Heart left ventricle (tissue), 16 donors: ENCODE measurements at regions not wholly inside any gene's neighbourhood (a gene's known extent, or its start where the extent isn't known, plus 50 kb on each side); places are given as distances from the start of the nearest gene placed in this dataset.

Experiments
- ATAC-seq, 4 donors: fragments of 200-7000 bp; cut with Tn5 transposase; one replicate each; pipeline ENCODE4 v1.9.1; 2020 to 2022; ENCODE audit warnings: moderate library complexity in 4 of 4, mild to moderate bottlenecking in 3 of 4, moderate number of reproducible peaks in 1 of 4
- DNase-seq, 5 donors: peaks; one replicate each; pipeline ENCODE4 v3.0.0-alpha.2; 2020
- H3K27ac ChIP-seq, 12 donors: fragments of 200-600 bp; sonication (generic) in 4 of 12; one replicate each; pipeline versions ENCODE4 v1.5.0 to v1.8.0; 2016 to 2022; ENCODE audit warnings: mild to moderate bottlenecking in 2 of 12
- H3K27me3 ChIP-seq, 9 donors: fragments of 200-600 bp; sonication (generic) in 2 of 9; one replicate each; pipeline versions ENCODE4 v1.5.1 to v1.8.0; 2016 to 2022; ENCODE audit warnings: mild to moderate bottlenecking in 3 of 9
- H3K36me3 ChIP-seq, 9 donors: fragments of 200-600 bp; sonication (generic) in 2 of 9; one replicate each; pipeline versions ENCODE4 v1.5.0 to v1.8.0; 2018 to 2022; ENCODE audit warnings: mild to moderate bottlenecking in 2 of 9
- H3K4me1 ChIP-seq, 12 donors: fragments of 200-600 bp; sonication (generic) in 4 of 12; one replicate each; pipeline versions ENCODE4 v1.5.0 to v1.8.0; 2016 to 2022; ENCODE audit warnings: mild to moderate bottlenecking in 3 of 12
- H3K4me3 ChIP-seq, 12 donors: fragments of 200-600 bp; sonication (generic) in 4 of 12; one replicate each; pipeline versions ENCODE4 v1.5.0 to v1.8.0; 2017 to 2022; ENCODE audit warnings: mild to moderate bottlenecking in 9 of 12, moderate library complexity in 4 of 12
- H3K9me3 ChIP-seq, 12 donors: fragments of 200-600 bp; sonication (generic) in 4 of 12; one replicate each; pipeline versions ENCODE4 v1.5.0 to v1.8.0; 2016 to 2022; ENCODE audit warnings: mild to moderate bottlenecking in 1 of 12
- POLR2A ChIP-seq, 2 donors: fragments of 450-650 bp; IDR thresholded peaks; one replicate each; pipeline ENCODE4 v1.6.1; 2017; ENCODE audit warnings: antibody characterized with exemption in 2 of 2, mild to moderate bottlenecking in 2 of 2, moderate library complexity in 2 of 2
- WGBS, 4 donors: extraction: QIAGEN DNeasy Blood & Tissue Kit in 2 of 4; methylation state at CpG; one replicate each; pipeline versions ENCODE4 v1.1.5 to v1.1.7; 2013 to 2018; 5-methylcytosine and 5-hydroxymethylcytosine counted together
- intact Hi-C, 10 donors: fragments of 100-400 bp; cut with DNase I; formaldehyde crosslinking; loops; one replicate each; pipeline versions ENCODE4 v1.11.1 to v1.14.2; 2022
- TF ChIP-seq, protein P1 (sequence below), 12 donors: fragments of 200-600 bp; sonication (generic) in 4 of 12; IDR thresholded peaks; one replicate each; pipeline versions ENCODE4 v1.5.0 to v1.8.0; 2018 to 2022; ENCODE audit warnings: antibody characterized with exemption in 12 of 12, mild to moderate bottlenecking in 5 of 12
- donor health status: ischemic (EF 13 %, LVEDD 7.1; RV severe dilation, severe dysfunction).
- donor health status: healthy with polysubstance abuse.
- donor health status: DM: no; HTN: yes; CAD: no.
- donor health status: DM: no; HTN: no; CAD: no.
- donor health status: ischemic (EF 25% LVEDD 6.9; RV normal size, moderate dysfunction).
- donor health status: ischemic (EF 25% LVEDD 5.7; RV mildly dilated, moderate dysfunction).
- donor health status: healthy.
- donor health status: DM: yes; HTN: yes; CAD: no.
- donor health status: ischemic (EF 35%, LVEDD 5.7; RV mildly dilated, moderate dysfunction).
- donor health status: nonischemic (EF 11% LVEDD 7.7; RV severe dilation, severe dysfunction).
- donor health status: DM: yes; HTN: yes; CAD: no.
- donor health status: PGD.
- donor health status: ischemic (EF 29% LVEDD 5.4; RV normal size, mild dysfunction).
- donor health status: nonischemic (EF 23%, LVEDD 6.1; RV moderate dilation, normal function).

DNA sequence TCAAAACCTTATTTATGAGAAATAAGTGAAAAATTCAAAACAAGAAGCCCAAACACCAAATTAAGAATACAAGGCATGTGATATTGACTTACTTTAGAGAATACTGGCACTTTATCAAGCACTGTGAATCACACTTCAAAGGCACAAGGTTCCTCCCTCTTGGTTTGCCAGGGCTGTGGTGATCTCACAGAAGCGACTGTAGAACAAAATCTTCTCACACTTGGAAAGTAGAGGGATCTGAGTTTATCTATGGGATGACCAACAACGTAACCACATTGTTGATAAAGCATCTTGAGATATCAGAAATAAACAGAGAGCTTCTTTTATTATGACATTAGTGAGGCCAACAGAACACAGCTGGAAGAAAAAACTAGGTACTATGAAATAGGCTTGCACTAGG lies 295.9 kb downstream of the NFIB start:
- H3K4me1 ChIP-seq, result peaks cover 0 to 36% (median 9%) of the 10 kb centered on the region in 12 donors
- DNase-seq, result no peak
- TF ChIP-seq POLR2A (IDR thresholded peaks at IDR 0.05), result no peak
- TF ChIP-seq, protein P1, sequence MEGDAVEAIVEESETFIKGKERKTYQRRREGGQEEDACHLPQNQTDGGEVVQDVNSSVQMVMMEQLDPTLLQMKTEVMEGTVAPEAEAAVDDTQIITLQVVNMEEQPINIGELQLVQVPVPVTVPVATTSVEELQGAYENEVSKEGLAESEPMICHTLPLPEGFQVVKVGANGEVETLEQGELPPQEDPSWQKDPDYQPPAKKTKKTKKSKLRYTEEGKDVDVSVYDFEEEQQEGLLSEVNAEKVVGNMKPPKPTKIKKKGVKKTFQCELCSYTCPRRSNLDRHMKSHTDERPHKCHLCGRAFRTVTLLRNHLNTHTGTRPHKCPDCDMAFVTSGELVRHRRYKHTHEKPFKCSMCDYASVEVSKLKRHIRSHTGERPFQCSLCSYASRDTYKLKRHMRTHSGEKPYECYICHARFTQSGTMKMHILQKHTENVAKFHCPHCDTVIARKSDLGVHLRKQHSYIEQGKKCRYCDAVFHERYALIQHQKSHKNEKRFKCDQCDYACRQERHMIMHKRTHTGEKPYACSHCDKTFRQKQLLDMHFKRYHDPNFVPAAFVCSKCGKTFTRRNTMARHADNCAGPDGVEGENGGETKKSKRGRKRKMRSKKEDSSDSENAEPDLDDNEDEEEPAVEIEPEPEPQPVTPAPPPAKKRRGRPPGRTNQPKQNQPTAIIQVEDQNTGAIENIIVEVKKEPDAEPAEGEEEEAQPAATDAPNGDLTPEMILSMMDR (IDR thresholded peaks at IDR 0.05), result no peak

DNA sequence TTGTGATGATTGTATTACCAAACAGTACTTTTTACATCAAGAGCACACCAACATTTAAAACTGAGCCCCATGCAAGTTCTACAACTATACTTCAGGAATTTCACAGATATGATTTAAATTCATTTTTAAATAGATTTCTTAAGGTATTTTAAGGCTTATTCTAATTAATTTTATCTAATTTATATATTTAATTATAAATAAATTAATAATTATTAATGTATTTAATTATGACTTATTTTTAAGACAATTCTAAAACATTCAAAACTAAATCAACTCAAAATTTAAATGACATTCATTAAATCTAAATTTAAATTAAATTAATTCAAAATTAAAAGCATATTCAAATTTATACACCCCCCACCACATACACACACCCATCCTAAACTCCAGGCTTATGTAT lies 299.2 kb downstream of the NFIB start:
- no peaks in the 10 kb centered on the region for H3K36me3 ChIP-seq
- TF ChIP-seq POLR2A (IDR thresholded peaks at IDR 0.05), result no peak
- TF ChIP-seq, protein P1 (IDR thresholded peaks at IDR 0.05), result no peak
- DNase-seq (no peak), ATAC-seq (no peak)
- no peak overlapping the region for H3K4me3 ChIP-seq
- intact Hi-C loops, result loop anchor here in 4 of 10 donors (5.0 to 10.0 kb wide), 5 partner anchors 42 to 640 kb away; no protein-coding TSS in a partner anchor
- peak overlapping the region in 10 of 12 donors; percentile 2 to 87 (median 73) for H3K27ac ChIP-seq
- peaks cover 0 to 46% (median 11%) of the 10 kb centered on the region in 12 donors for H3K4me1 ChIP-seq
- no peaks in the 10 kb centered on the region for H3K27me3 ChIP-seq
- H3K9me3 ChIP-seq, result no peaks in the 10 kb centered on the region

More for the DNA sequence above, 295.9 kb downstream of the NFIB start:
- H3K9me3 ChIP-seq, result no peaks in the 10 kb centered on the region
- no peaks in the 10 kb centered on the region for H3K27me3 ChIP-seq
- H3K36me3 ChIP-seq, result no peaks in the 10 kb centered on the region
- H3K4me3 ChIP-seq, result no peak overlapping the region
- 36 to 46% (median 40%) methylated on average over 2 of the region's 2 CpGs for WGBS, 4 donors
- peak overlapping the region in 5 of 12 donors; percentile 6 to 28 (median 11) for H3K27ac ChIP-seq
- intact Hi-C loops, result loop anchor here in 3 of 10 donors (10.0 kb wide), 4 partner anchors 53 to 637 kb away; no protein-coding TSS in a partner anchor
- ATAC-seq, result no peak

DNA sequence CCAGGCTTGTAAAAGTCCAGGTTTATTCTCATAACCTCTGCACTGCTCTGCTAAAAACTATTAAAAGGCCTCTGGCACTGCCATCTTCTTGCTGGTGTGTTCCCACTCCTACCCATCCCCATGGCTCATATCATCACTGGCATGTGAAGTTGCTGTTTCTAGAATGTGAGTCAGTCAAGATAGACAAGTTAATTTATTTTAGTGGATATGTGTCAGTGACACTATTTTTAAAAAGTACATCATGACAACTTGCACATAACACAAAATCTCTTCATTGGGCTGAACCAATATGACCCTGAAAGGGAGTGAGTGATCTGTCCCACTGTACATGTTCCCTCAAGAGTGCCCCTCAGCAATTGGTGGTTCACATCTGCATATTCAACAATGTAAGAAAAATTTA lies 299.7 kb downstream of the NFIB start:
- Histone ChIP-seq H3K27ac (peak overlapping the region; percentile 53 to 87 (median 74)), H3K4me3 (no peak overlapping the region), H3K36me3 (no peaks in the 10 kb centered on the region), H3K9me3 (no peaks in the 10 kb centered on the region), H3K4me1 (peaks cover 0 to 46% (median 11%) of the 10 kb centered on the region in 12 donors), H3K27me3 (no peaks in the 10 kb centered on the region)
- TF ChIP-seq, protein P1 (IDR thresholded peaks at IDR 0.05), result no peak
- no peak for TF ChIP-seq POLR2A (IDR thresholded peaks at IDR 0.05)
- DNase-seq, result peak in 3 of 5 donors; percentile 45 to 57 (median 50)
- intact Hi-C loops, result loop anchor here in 4 of 10 donors (5.0 to 10.0 kb wide), 5 partner anchors 42 to 641 kb away; no protein-coding TSS in a partner anchor
- ATAC-seq, result peak; percentile 93 to 95 (median 95)

DNA sequence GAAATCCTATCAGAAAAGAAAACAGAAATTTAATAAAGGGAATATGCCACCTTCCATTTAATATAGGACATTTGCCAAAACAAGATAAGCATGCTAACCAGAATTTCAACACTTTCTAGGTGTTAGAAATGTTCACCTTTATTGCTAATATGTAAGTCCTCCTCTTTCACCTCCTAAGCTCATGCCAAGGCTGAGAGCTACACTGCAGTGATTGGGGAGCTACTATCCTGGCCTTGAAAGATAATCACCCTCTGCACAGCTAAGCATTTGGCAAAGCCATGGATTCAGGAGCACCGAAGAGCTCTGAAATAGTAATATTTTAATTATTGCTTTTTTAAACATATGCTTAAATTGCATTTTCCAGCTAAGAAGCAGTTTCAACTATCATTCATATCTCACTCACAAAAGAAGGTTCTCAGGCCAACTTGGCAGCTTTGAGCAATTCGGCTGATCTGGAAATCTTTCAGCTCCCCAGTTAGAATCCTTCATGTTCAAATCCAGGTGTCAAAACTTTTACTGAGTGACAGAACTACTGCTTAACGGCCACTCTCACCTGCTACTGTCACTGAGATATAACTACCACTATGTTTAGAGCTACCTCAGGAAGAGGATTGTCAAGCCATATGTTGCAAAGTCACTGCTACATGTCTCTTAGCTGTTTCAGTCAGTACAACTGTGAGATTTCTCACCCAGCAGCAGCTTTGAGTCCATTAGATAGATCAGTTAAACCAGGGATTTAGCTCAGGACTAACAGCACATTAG lies 302.0 kb downstream of the NFIB start:
- intact Hi-C loops, result loop anchor here in 4 of 10 donors (5.0 to 10.0 kb wide), 5 partner anchors 40 to 643 kb away; no protein-coding TSS in a partner anchor
- H3K27me3 ChIP-seq, result no peaks in the 10 kb centered on the region
- no peak overlapping the region for H3K4me3 ChIP-seq
- 24 to 37% (median 30%) methylated on average over 3 of the region's 3 CpGs for WGBS, 4 donors
- DNase-seq, result no peak
- TF ChIP-seq, protein P1 (IDR thresholded peaks at IDR 0.05), result no peak
- no peak for TF ChIP-seq POLR2A (IDR thresholded peaks at IDR 0.05)
- H3K4me1 ChIP-seq, result peaks cover 0 to 34% (median 8%) of the 10 kb centered on the region in 12 donors
- no peaks in the 10 kb centered on the region for H3K36me3 ChIP-seq
- H3K27ac ChIP-seq, result peak overlapping the region in 10 of 12 donors; percentile 31 to 87 (median 75)
- ATAC-seq, result peak in 3 of 4 donors; percentile 36 to 58 (median 43)
- no peaks in the 10 kb centered on the region for H3K9me3 ChIP-seq
